ENCODE measurements at regions not wholly inside any gene's neighbourhood (a gene's known extent, or its start where the extent isn't known, plus 50 kb on each side); places are given as distances from the start of the nearest gene placed in this dataset.

DNA sequence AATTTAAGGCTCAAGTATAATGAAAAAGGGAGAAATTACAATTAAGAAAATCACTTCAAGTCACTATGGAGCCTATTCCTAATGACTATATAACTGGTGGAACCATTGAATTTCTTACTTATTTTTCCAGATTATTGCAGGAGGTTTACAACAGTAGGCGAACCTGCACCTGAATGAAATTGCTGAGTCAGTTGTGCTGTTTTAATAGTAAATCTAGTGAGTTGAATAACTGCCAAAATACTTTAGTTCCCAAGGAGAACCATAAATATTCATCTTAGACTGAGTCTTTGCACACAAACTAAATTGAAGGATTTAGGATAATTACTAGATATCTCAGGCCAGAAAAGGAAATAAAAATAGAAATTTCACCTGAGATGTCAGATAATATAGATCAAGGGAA, 1052.8 kb downstream of the NAALADL2 start:
- in situ Hi-C loops (cut with MboI), result no loop called here
- H3F3A ChIP-seq (ENCODE audit: insufficient read depth), result no peaks in the 10 kb centered on the region
- no peaks in the 10 kb centered on the region for H3K27me3 ChIP-seq (replicated peaks; ENCODE audit: insufficient read depth)
- H3K27ac ChIP-seq, result no peak overlapping the region
- no peak overlapping the region for H3K4me2 ChIP-seq (ENCODE audit: unreplicated experiment)
- H2AFZ ChIP-seq, result no peak overlapping the region
- no peaks in the 10 kb centered on the region for H3K4me1 ChIP-seq (ENCODE audit: insufficient read depth)
- DNase-seq, result no peak
- H3K9ac ChIP-seq, result no peak overlapping the region
- no peaks in the 10 kb centered on the region for H4K20me1 ChIP-seq (ENCODE audit: insufficient read depth)
- H3K9me2 ChIP-seq (ENCODE audit: insufficient read depth), result no peaks in the 10 kb centered on the region
- no peaks in the 10 kb centered on the region for H3K36me3 ChIP-seq (ENCODE audit: low read depth)
- no peak for TF ChIP-seq EZH2 (IDR thresholded peaks at IDR 0.05; ENCODE audit: insufficient read depth, poor library complexity, severe bottlenecking)
- TF ChIP-seq EZH2phosphoT487 (IDR thresholded peaks at IDR 0.05; ENCODE audit: insufficient read depth, low read depth), result no peak
- H3K9me3 ChIP-seq (ENCODE audit: low read depth), result no peaks in the 10 kb centered on the region
- H3K79me2 ChIP-seq (ENCODE audit: insufficient read depth), result no peaks in the 10 kb centered on the region
- 76 to 91% methylated on average over 1 of the region's 1 CpG for WGBS, 2 experiments (ENCODE audit: low coverage in 1 of 2, low lambda C conversion rate in 2 of 2, missing lambda C conversion rate in 2 of 2)
- no peak overlapping the region for H3K4me3 ChIP-seq

DNA sequence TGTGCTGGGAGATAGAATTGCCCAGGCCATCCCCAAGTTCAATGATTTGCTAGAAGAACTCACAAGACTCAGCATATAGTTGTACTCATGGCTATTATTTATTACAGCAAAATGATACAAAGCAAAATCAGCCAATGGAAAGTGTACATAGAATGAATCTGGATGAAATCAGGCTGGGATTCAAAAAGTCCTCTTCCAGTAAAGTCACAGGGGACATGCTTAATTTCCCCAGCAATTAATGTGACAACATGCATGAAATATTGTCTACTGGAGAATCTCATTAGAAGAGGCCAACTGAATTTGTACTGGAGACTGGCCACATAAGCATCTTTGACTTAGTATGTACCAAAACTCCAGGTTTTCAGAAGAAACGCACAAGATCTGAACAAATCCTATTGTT, 1043.1 kb downstream of the NAALADL2 start:
- Histone ChIP-seq H3K4me2 (ENCODE audit: unreplicated experiment) (no peak overlapping the region), H3K4me1 (ENCODE audit: insufficient read depth) (no peaks in the 10 kb centered on the region), H3K27me3 (replicated peaks; ENCODE audit: insufficient read depth) (no peaks in the 10 kb centered on the region), H4K20me1 (ENCODE audit: insufficient read depth) (no peaks in the 10 kb centered on the region), H3K79me2 (ENCODE audit: insufficient read depth) (no peaks in the 10 kb centered on the region), H2AFZ (no peak overlapping the region), H3K4me3 (no peak overlapping the region), H3K27ac (no peak overlapping the region), H3F3A (ENCODE audit: insufficient read depth) (no peaks in the 10 kb centered on the region), H3K9ac (no peak overlapping the region), H3K36me3 (ENCODE audit: low read depth) (no peaks in the 10 kb centered on the region), H3K9me3 (ENCODE audit: low read depth) (no peaks in the 10 kb centered on the region), H3K9me2 (ENCODE audit: insufficient read depth) (no peaks in the 10 kb centered on the region)
- TF ChIP-seq EZH2 (IDR thresholded peaks at IDR 0.05; ENCODE audit: insufficient read depth, poor library complexity, severe bottlenecking), result no peak
- WGBS, 2 experiments (ENCODE audit: low coverage in 1 of 2, low lambda C conversion rate in 2 of 2, missing lambda C conversion rate in 2 of 2), result 61 to 65% methylated on average over 1 of the region's 1 CpG
- no peak for DNase-seq
- in situ Hi-C loops (cut with MboI), result no loop called here

DNA sequence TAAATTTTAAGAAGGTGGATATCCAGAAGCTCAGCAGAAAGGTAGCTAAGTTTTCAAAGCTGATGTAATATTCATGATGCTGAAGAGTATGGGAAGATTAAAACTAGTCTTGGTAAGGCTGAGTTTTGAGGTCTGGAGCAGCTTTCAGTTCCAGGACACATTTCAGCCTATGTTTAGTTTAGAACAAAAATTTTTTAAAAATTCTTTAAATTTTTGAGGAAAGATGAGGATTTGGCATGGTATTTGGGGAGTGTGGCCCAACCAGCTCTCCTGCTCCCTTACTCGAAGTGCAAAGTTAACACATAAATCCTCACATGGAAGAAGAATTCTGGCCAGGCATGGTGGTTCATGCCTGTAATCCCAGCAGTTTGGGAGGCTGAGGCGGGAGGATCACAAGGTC, 1039.1 kb downstream of the NAALADL2 start:
- Histone ChIP-seq H3K9ac (no peak overlapping the region), H3K4me1 (ENCODE audit: insufficient read depth) (no peaks in the 10 kb centered on the region), H3K27me3 (replicated peaks; ENCODE audit: insufficient read depth) (no peaks in the 10 kb centered on the region), H4K20me1 (ENCODE audit: insufficient read depth) (no peaks in the 10 kb centered on the region), H3K9me2 (ENCODE audit: insufficient read depth) (no peaks in the 10 kb centered on the region), H2AFZ (no peak overlapping the region), H3K9me3 (ENCODE audit: low read depth) (no peaks in the 10 kb centered on the region), H3K4me2 (ENCODE audit: unreplicated experiment) (no peak overlapping the region), H3K36me3 (ENCODE audit: low read depth) (no peaks in the 10 kb centered on the region), H3K4me3 (no peak overlapping the region), H3K27ac (no peak overlapping the region), H3K79me2 (ENCODE audit: insufficient read depth) (no peaks in the 10 kb centered on the region), H3F3A (ENCODE audit: insufficient read depth) (no peaks in the 10 kb centered on the region)
- no peak for DNase-seq
- WGBS, 2 experiments (ENCODE audit: low coverage in 1 of 2, low lambda C conversion rate in 2 of 2, missing lambda C conversion rate in 2 of 2), result 76 to 81% methylated on average over 2 of the region's 2 CpGs
- no peak for TF ChIP-seq EZH2phosphoT487 (IDR thresholded peaks at IDR 0.05; ENCODE audit: insufficient read depth, low read depth)
- TF ChIP-seq EZH2 (IDR thresholded peaks at IDR 0.05; ENCODE audit: insufficient read depth, poor library complexity, severe bottlenecking), result no peak
- in situ Hi-C loops (cut with MboI), result no loop called here

DNA sequence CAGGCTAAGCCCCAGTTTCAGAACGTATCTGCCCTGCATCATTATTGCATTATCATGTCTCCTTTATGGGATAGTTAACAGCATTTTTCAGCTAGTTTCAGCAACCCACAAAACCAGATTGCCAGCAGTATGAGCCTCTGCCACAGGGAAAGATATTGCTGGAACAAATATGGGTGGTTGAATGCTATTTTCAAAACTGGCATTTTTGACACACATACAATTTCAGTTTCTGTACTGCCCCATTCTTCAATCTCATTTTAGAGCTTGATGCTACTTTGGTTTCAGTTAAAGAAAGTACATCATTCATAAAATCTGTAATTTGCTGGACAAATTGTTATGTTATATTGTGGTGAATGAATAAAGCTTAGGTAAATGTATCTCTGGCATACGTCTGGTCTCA, 1037.5 kb downstream of the NAALADL2 start:
- in situ Hi-C loops (cut with MboI), result no loop called here
- no peak for TF ChIP-seq EZH2 (IDR thresholded peaks at IDR 0.05; ENCODE audit: insufficient read depth, poor library complexity, severe bottlenecking)
- TF ChIP-seq EZH2phosphoT487 (IDR thresholded peaks at IDR 0.05; ENCODE audit: insufficient read depth, low read depth), result no peak

DNA sequence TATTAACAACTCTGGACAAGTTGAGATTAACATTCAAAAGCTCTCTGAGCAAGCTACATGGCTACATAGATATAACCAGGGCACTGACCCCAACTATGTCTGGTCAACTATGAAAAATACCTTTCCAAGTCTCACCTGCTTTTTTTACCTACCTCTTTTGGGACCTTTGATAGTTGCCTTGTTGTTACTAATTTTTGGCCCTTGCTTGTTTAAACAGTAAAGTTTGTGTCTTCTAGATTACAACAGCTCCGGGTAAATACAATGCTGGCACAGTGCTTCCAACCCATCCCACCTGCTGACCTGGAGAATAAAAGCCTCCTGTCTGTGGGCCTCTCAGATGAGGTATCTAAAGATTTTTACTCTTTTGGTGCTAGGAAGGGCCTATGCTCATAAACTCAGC, 1036.6 kb downstream of the NAALADL2 start:
- Histone ChIP-seq H3K27me3 (replicated peaks; ENCODE audit: insufficient read depth) (no peaks in the 10 kb centered on the region), H3K4me2 (ENCODE audit: unreplicated experiment) (no peak overlapping the region), H3K79me2 (ENCODE audit: insufficient read depth) (no peaks in the 10 kb centered on the region), H3K36me3 (ENCODE audit: low read depth) (no peaks in the 10 kb centered on the region), H3K4me3 (no peak overlapping the region), H3K4me1 (ENCODE audit: insufficient read depth) (no peaks in the 10 kb centered on the region), H3F3A (ENCODE audit: insufficient read depth) (no peaks in the 10 kb centered on the region), H3K9ac (no peak overlapping the region), H2AFZ (no peak overlapping the region), H3K9me2 (ENCODE audit: insufficient read depth) (no peaks in the 10 kb centered on the region), H3K27ac (no peak overlapping the region), H3K9me3 (ENCODE audit: low read depth) (no peaks in the 10 kb centered on the region), H4K20me1 (ENCODE audit: insufficient read depth) (no peaks in the 10 kb centered on the region)
- WGBS, 2 experiments (ENCODE audit: low coverage in 1 of 2, low lambda C conversion rate in 2 of 2, missing lambda C conversion rate in 2 of 2), result 77 to 95% methylated on average over 1 of the region's 1 CpG
- in situ Hi-C loops (cut with MboI), result no loop called here
- DNase-seq, result no peak
- TF ChIP-seq EZH2phosphoT487 (IDR thresholded peaks at IDR 0.05; ENCODE audit: insufficient read depth, low read depth), result no peak
- TF ChIP-seq EZH2 (IDR thresholded peaks at IDR 0.05; ENCODE audit: insufficient read depth, poor library complexity, severe bottlenecking), result no peak

More for the DNA sequence above, 1037.5 kb downstream of the NAALADL2 start:
- no peak for DNase-seq
- H3K79me2 ChIP-seq (ENCODE audit: insufficient read depth), result no peaks in the 10 kb centered on the region
- no peak overlapping the region for H3K4me2 ChIP-seq (ENCODE audit: unreplicated experiment)
- H3K27me3 ChIP-seq (replicated peaks; ENCODE audit: insufficient read depth), result no peaks in the 10 kb centered on the region
- no peaks in the 10 kb centered on the region for H3K9me2 ChIP-seq (ENCODE audit: insufficient read depth)
- no peaks in the 10 kb centered on the region for H4K20me1 ChIP-seq (ENCODE audit: insufficient read depth)
- H3K9me3 ChIP-seq (ENCODE audit: low read depth), result no peaks in the 10 kb centered on the region
- H3K27ac ChIP-seq, result no peak overlapping the region
- no peaks in the 10 kb centered on the region for H3K36me3 ChIP-seq (ENCODE audit: low read depth)
- H3F3A ChIP-seq (ENCODE audit: insufficient read depth), result no peaks in the 10 kb centered on the region
- no peak overlapping the region for H3K4me3 ChIP-seq
- H3K9ac ChIP-seq, result no peak overlapping the region
- H2AFZ ChIP-seq, result no peak overlapping the region; the same call in 1 of the 2 replicates
- H3K4me1 ChIP-seq (ENCODE audit: insufficient read depth), result no peaks in the 10 kb centered on the region
- 61 to 70% methylated on average over 2 of the region's 2 CpGs for WGBS, 2 experiments (ENCODE audit: low coverage in 1 of 2, low lambda C conversion rate in 2 of 2, missing lambda C conversion rate in 2 of 2)
